ENCODE measurements at regions not wholly inside any gene's neighbourhood (a gene's known extent, or its start where the extent isn't known, plus 50 kb on each side); places are given as distances from the start of the nearest gene placed in this dataset.

DNA sequence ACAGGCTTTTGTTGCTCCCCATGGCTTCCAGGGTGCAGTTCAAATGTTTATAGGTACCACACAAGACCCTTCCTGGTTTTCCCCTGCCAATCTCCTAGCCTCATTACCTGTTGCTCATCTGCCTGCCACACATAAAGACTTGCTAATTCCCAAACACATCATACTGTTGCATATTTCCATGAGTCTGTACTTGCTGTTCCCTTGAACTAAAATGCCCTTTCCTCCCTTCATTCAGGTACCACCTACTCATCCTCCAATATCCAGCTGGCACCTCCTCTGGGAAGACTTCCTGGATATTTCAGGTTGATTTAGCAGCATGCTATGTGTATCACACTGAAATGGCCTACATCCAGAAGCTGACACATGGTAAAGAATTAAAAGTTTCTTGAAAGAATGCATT, 206.4 kb upstream of the NFE2L3 start:
- H3K9me3 Mint-ChIP-seq: peaks cover 0 to 2% (median 0%) of the 10 kb centered on the region in 7 donors
- H3K4me3 Mint-ChIP-seq: no peak overlapping the region
- peaks cover 70 to 81% (median 76%) of the 10 kb centered on the region in 3 donors for H3K27me3 Mint-ChIP-seq
- H3K4me1 Mint-ChIP-seq: peaks cover 14 to 17% (median 16%) of the 10 kb centered on the region in 3 donors
- H3K36me3 Mint-ChIP-seq: no peaks in the 10 kb centered on the region
- ATAC-seq (ENCODE audit: low read depth in 2 of 2) (no peak), DNase-seq (no peak)
- no peak overlapping the region for H3K27ac Mint-ChIP-seq

DNA sequence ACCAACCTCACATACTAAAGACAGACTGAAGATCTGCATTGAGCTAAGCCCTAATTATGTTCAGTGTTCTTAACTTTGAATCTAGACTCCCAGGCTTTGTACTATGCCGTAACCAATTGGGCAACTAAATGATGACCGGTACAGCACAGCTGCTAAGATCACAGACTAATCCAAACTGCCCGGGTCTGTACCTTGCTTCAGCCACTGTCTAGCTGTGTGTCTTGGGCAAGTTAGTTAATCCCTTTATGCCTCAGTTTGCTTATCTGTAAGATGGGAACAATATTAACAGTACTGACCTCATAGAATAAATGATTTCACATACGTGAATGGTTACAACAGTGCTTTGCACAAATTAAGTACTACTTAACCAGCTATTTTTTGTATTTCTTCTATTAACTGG, 205.8 kb upstream of the NFE2L3 start:
- peaks cover 66 to 77% (median 71%) of the 10 kb centered on the region in 3 donors for H3K27me3 Mint-ChIP-seq
- ATAC-seq (ENCODE audit: low read depth in 2 of 2) (no peak), DNase-seq (no peak)
- no peak overlapping the region for H3K27ac Mint-ChIP-seq
- peaks cover 0 to 2% (median 0%) of the 10 kb centered on the region in 7 donors for H3K9me3 Mint-ChIP-seq
- no peak overlapping the region for H3K4me3 Mint-ChIP-seq
- H3K4me1 Mint-ChIP-seq: peaks cover 16 to 19% (median 17%) of the 10 kb centered on the region in 3 donors
- H3K36me3 Mint-ChIP-seq: no peaks in the 10 kb centered on the region

DNA sequence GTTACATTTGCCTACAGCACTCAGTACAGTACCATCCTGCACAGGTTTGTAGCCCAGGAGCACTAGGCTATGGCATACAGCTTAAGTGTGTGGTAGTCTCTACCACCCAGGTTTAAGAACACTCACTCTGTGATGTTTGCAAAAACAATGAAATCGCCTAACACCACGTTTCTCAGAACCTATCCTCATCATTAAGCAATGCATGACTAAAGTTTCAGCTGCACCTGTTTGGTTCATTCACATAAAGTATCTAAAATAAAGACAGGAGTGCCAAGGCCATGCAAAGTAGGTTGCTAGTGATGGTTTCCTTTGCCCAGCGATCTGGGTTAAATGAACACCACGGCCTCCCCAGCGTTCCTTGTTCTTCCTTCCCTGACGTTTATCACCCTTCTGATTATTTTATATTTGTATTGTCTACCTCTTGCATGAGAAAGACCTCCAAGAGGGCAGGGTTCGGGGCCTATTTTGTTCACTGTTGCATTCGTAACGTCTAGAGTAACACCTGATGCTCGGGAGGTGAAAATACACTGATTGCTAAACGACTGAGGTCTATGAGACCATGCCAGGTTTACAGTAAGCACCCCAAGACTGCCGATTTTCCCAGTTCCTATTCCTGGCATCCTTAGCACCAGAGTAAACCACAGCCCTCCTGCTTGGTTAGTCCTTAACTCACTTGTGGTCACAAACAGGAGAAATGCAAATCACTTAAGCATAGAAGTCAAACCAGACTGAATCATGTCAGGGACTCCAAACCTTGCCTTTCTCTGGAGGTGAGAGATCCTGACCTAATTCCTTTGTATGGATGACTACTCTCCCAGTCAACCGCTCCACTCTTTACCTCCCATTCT, 204.1 kb upstream of the NFE2L3 start:
- Mint-ChIP-seq H3K27ac (peak overlapping the region in 1 of 6 donors; percentile 44), H3K4me3 (no peak overlapping the region), H3K9me3 (peaks cover 0 to 2% (median 0%) of the 10 kb centered on the region in 7 donors), H3K36me3 (no peaks in the 10 kb centered on the region), H3K27me3 (peaks cover 61 to 70% (median 69%) of the 10 kb centered on the region in 3 donors), H3K4me1 (peaks cover 17 to 24% (median 21%) of the 10 kb centered on the region in 3 donors)
- DNase-seq (no peak), ATAC-seq (ENCODE audit: low read depth in 2 of 2) (no peak)

DNA sequence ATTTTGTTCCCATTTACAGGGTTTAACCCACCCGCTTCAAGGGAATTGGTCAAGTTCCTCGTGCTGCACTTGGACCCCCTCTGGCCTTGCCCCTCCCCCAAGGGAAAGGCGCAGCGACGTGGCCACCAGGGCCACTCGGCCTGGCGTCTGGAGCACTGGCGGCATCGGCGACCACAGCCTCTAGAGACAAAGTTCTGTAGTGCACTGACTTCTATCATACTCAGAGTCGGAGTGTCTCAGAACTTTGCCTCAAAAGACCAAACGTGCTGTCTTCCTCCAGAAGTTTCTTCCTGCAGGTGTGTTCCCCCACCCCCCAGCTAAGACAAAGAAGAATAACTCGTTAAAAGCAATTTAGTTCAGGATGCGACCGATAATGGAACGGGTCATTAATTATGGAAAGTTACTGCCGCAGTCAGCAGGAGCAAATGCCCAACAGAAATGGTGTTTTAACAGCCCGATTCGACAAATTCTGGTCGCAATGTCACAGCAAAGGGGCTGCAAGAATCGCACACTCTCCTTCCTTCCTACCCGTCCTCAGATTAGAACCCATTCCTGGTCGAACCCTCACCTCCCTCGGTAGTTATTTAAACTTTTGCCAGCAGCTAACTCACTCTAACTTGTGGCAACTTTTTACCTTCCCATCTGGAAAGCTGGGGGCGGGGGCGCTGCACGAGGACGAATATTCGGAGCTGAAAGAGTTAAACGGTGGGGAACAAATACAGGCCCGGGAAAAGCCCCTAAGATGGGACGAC, 202.1 kb upstream of the NFE2L3 start:
- Mint-ChIP-seq H3K36me3 (no peaks in the 10 kb centered on the region), H3K9me3 (peaks cover 0 to 6% (median 0%) of the 10 kb centered on the region in 7 donors), H3K27ac (peak overlapping the region in 3 of 6 donors; percentile 25 to 86 (median 34)), H3K4me1 (peaks cover 17 to 24% (median 21%) of the 10 kb centered on the region in 3 donors), H3K27me3 (peaks cover 48 to 65% (median 58%) of the 10 kb centered on the region in 3 donors), H3K4me3 (peak overlapping the region; percentile 67 to 89 (median 85))
- DNase-seq: no peak
- no peak for ATAC-seq (ENCODE audit: low read depth in 2 of 2)

DNA sequence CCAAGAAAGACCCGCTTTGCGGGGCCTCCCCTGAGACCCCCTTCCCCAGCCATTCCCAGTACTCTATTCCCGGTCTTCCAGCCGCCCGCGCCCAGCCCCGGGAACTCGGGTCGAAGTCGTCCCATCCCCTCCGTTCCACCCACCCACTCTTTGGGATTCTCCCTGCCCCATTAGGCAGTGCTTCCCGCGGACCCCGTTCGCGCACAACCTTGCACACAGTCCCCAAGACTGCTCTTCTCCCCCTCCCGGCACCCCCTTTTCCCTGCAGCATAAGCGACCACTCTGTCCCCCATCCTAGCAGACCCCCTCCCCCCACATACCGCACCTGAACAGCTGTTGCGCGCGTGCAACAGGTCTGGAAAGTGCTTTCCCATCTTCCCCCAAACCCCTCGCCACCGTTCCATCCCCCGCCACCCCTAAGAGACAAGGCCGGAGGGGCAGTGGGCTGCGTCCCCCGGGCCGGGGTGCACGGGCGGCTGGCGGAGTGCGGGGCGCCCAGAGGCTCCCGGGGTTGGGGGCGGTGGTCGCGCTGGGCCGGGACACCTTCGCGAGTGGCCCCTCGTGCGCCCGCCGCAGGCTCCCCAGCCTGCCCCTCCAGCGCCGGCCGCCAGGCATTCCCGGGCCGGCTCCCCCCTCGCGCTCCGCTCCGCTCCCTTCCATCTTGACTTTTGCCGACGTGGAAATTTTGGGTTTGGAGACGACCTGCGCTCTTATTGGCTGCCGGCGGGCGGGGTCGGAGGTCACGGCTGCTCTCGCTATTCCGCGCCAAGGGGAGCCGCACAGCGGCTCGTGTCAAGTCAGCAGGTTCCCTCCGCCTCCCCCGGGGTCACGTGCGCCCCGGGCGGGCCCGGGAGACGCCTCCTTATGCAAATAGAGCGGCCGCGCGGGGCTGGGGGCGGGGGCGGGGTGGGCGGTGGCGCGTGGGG, 201.2 kb upstream of the NFE2L3 start:
- ATAC-seq (ENCODE audit: low read depth in 2 of 2): peak; percentile 98
- Mint-ChIP-seq H3K36me3 (no peaks in the 10 kb centered on the region), H3K9me3 (peaks cover 0 to 6% (median 0%) of the 10 kb centered on the region in 7 donors), H3K27me3 (peaks cover 39 to 58% (median 53%) of the 10 kb centered on the region in 3 donors), H3K27ac (peak overlapping the region in 5 of 6 donors; percentile 16 to 92 (median 74)), H3K4me3 (peak overlapping the region; percentile 81 to 93 (median 90)), H3K4me1 (peaks cover 17 to 24% (median 21%) of the 10 kb centered on the region in 3 donors)
- DNase-seq: peak; percentile 81

DNA sequence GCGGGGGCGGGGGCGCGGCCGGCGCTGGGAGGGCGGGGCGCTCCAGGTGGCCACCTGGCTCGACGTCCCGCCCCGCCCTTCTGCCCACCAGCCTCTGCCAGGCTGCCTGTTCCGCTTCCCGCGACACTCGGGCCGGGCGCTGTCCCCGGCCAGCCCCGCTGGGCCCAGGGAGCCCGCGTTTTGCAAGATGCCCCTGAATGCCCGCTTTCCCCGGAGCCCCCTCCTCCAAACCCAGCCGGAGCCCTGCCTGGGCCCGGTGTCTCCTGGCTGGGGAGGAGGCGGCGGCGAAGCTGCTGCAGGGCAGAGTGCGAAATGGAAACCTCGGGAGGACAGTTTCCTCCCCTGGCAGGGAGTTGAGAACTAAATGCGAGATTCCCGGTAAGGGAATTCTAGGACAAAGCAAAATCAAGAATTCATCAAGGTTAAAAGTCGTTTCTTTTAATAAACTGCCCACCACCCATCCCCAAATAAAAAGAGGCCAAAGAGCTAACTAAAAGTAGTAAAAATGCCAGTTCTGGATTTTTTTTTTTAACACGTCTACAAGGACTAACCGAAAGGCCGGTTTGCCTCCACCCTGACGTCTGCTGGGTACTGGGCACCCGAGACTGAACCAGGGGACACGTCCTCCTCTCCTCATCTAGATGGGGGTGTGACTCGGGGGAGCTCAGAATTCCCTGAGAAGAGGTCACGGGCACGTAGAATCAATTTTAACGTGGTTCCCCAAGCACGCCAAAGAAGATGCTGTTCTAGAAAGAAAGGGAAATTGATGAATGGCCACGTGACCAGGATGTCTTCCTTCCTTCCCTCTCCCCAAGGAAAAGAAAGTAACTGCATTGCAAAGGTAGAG, 200.4 kb upstream of the NFE2L3 start:
- ATAC-seq (ENCODE audit: low read depth in 2 of 2) (no peak), DNase-seq (no peak)
- H3K27ac Mint-ChIP-seq: peak overlapping the region in 1 of 6 donors; percentile 21
- H3K4me1 Mint-ChIP-seq: peaks cover 17 to 24% (median 21%) of the 10 kb centered on the region in 3 donors
- peaks cover 32 to 50% (median 46%) of the 10 kb centered on the region in 3 donors for H3K27me3 Mint-ChIP-seq
- no peaks in the 10 kb centered on the region for H3K36me3 Mint-ChIP-seq
- H3K4me3 Mint-ChIP-seq: peak overlapping the region in 7 of 8 donors; percentile 46 to 89 (median 70)
- peaks cover 0 to 6% (median 0%) of the 10 kb centered on the region in 7 donors for H3K9me3 Mint-ChIP-seq

DNA sequence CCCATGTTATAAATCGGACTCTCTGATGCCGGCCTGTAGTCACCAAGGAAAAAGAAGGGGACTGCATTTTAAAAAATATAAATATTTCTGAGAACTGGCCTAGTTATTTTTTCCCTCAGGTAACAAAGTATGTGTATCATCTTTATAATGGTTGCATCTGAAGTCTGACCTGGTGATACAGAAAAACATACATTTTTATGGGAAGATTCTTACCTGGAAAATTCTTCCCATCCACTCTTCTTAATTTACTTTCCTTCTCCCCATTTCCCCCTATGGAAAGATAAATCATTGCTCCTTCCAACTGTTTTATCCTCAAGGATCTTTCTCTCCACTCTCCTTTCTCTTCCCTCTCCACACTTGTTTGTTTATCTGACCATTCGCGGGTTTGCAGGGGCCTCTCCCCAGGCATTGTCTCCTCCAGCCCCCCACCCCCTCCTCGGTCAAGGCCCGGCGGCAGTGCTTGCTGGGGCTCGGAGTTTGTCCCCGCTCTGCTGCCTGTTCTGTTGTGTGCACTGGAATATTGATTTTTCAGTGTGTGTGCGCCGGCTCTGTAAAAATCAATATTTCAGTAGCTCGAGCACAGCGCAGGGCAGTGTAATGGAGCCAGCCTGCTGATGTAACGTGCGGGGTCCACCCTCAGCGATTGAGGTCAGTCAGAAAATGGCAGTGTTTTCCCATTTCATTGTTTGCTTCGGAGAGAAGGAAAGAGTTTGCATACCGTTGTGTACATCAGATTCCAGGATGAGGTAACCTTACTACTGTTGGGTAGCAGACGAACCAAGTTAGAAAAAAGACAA, 199.5 kb upstream of the NFE2L3 start:
- Mint-ChIP-seq H3K27me3 (peaks cover 27 to 46% (median 41%) of the 10 kb centered on the region in 3 donors), H3K36me3 (no peaks in the 10 kb centered on the region), H3K4me1 (peaks cover 17 to 24% (median 21%) of the 10 kb centered on the region in 3 donors), H3K27ac (peak overlapping the region in 2 of 6 donors; percentile 72 to 76), H3K9me3 (peaks cover 0 to 6% (median 0%) of the 10 kb centered on the region in 7 donors), H3K4me3 (peak overlapping the region; percentile 20 to 89 (median 68))
- no peak for ATAC-seq (ENCODE audit: low read depth in 2 of 2)
- no peak for DNase-seq

DNA sequence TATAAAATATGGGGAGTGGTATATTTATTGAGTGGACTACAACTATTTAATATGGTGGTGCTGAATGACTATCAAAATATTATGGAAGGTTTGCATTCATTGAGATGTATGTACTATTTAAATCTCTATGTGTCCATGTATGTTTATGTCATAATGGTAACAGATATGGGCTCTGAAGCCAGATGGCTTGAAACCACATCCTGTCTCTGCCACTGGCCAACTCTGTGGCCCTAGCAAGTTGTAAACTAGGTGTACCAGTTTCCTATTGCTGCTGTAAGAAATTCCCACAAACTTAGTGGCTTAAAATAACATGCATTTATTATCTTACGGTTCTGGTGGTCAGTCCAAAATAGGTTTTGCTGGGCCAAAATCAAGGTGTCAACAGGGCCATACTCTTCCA, 198.1 kb upstream of the NFE2L3 start:
- peaks cover 0 to 6% (median 0%) of the 10 kb centered on the region in 7 donors for H3K9me3 Mint-ChIP-seq
- DNase-seq (no peak), ATAC-seq (ENCODE audit: low read depth in 2 of 2) (no peak)
- H3K4me3 Mint-ChIP-seq: peak overlapping the region in 1 of 8 donors; percentile 9
- H3K27me3 Mint-ChIP-seq: peaks cover 14 to 38% (median 31%) of the 10 kb centered on the region in 3 donors
- no peak overlapping the region for H3K27ac Mint-ChIP-seq
- H3K36me3 Mint-ChIP-seq: no peaks in the 10 kb centered on the region
- peaks cover 16 to 21% (median 18%) of the 10 kb centered on the region in 3 donors for H3K4me1 Mint-ChIP-seq

DNA sequence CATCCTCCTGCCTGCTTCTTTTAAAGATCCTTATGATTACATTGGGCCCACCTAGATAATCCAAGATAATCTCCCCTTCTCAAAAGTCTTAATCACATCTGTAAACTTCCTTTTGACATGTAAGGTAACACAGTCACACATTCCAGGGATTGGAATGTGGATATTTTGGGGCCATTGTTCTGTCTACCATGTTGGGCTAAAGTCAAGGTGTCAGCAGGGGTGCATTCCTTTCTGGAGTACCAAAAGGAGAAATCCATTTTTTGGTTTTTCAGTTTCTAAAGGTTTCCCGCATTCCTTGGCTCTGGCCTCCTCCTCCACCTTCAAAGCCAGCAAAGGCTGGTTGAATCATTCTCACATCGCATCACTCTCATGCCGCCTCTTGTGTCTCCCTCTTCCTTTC, 197.6 kb upstream of the NFE2L3 start:
- ATAC-seq (ENCODE audit: low read depth in 2 of 2): no peak
- peak overlapping the region in 1 of 8 donors; percentile 16 for H3K4me3 Mint-ChIP-seq
- no peak for DNase-seq
- peaks cover 0 to 6% (median 0%) of the 10 kb centered on the region in 7 donors for H3K9me3 Mint-ChIP-seq
- no peaks in the 10 kb centered on the region for H3K36me3 Mint-ChIP-seq
- H3K27ac Mint-ChIP-seq: no peak overlapping the region
- H3K27me3 Mint-ChIP-seq: peaks cover 9 to 32% (median 30%) of the 10 kb centered on the region in 3 donors
- peaks cover 11 to 18% (median 17%) of the 10 kb centered on the region in 3 donors for H3K4me1 Mint-ChIP-seq

DNA sequence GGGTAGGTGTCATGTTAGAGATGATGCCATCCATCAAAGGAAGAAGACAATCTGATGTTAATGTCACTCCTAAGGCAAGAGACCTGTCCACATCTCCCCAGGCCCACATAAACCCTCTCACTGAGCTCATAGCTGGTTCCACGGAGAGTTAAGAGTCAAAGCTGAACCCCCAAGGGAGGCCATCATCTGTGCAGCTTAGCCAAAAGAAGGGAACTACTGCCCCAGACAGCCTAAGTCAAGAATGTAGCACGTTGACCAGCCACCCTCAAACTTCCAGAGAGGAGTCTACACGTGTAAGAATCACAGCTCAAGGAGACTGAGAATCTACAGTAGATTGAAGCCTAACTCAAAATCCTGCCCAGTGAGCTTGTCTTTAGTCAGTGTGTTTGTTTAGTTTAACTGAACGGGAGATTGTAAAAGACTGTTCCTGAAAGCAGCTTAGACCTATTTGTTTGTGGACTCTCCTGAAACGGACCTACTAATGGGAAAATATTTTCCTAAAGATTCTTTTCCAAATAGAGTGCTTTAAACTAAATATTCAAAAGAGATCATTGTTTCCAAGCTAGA, 192.7 kb upstream of the NFE2L3 start:
- no peak for DNase-seq
- Mint-ChIP-seq H3K9me3 (peaks cover 0 to 5% (median 0%) of the 10 kb centered on the region in 7 donors), H3K4me3 (no peak overlapping the region), H3K27me3 (peaks cover 28 to 53% (median 29%) of the 10 kb centered on the region in 3 donors), H3K36me3 (no peaks in the 10 kb centered on the region), H3K27ac (no peak overlapping the region), H3K4me1 (peaks cover 0 to 3% (median under 1%) of the 10 kb centered on the region in 3 donors)
- ATAC-seq (ENCODE audit: low read depth in 2 of 2): no peak

DNA sequence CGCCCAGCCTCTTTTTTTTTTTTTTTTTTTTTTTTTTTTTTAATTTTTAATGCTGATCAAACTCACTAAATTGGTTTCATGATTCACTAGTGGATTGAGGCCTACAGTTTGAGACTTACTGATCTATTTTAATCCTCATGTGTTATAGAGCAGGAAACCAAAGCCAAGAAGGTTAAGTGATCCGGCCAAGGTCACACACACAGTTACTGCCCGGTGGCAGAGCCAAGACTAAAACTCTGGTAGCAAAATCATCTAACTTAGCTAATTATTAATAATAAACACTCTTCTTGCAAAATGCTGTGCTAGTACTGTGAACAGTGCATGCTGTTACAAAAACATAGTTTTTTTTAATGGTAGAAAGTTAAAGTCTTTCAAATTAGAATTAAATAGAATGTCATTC, 188.3 kb upstream of the NFE2L3 start:
- ATAC-seq (ENCODE audit: low read depth in 2 of 2) (no peak), DNase-seq (no peak)
- Mint-ChIP-seq H3K4me3 (no peak overlapping the region), H3K9me3 (peaks cover 0 to 4% (median 0%) of the 10 kb centered on the region in 7 donors), H3K27ac (no peak overlapping the region), H3K36me3 (no peaks in the 10 kb centered on the region), H3K4me1 (peaks cover 6 to 24% (median 16%) of the 10 kb centered on the region in 3 donors), H3K27me3 (peaks cover 56 to 85% (median 70%) of the 10 kb centered on the region in 3 donors)

Data from naive B cell (primary cell).